Islet of Langerhans (tissue), 1 donor: ENCODE measurements at regions not wholly inside any gene's neighbourhood (a gene's known extent, or its start where the extent isn't known, plus 50 kb on each side); places are given as distances from the start of the nearest gene placed in this dataset.
"Not testable (repeated sequence)": the region's sequence is repeated elsewhere in the genome, so short reads cannot be mapped to it uniquely, and the experiment has no call there.

Experiments
- FAIRE-seq: peaks from one replicate; lab custom pipeline; 2011; peaks lifted over from hg19 to GRCh38; lab: Jason Lieb, UNC

DNA sequence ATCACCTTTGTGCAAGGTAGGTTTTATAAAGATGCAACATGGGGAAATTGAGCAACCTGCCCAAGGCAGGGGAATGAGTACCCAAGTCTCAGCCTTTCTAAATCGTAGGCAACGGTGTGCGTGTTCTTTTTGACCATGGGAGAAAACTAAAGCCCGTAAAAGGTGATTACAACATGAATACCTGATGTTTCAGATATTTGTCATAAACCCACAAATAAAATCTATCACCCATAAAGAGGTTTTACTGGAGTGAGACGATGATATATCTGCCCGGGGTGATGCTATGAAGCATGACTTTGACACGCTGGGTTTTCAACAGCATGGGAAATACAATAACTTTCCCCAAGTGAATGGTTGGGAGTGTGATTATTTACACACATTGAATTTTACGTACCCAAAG, 406.3 kb upstream of the KLF6 start:
- FAIRE-seq: no peak

DNA sequence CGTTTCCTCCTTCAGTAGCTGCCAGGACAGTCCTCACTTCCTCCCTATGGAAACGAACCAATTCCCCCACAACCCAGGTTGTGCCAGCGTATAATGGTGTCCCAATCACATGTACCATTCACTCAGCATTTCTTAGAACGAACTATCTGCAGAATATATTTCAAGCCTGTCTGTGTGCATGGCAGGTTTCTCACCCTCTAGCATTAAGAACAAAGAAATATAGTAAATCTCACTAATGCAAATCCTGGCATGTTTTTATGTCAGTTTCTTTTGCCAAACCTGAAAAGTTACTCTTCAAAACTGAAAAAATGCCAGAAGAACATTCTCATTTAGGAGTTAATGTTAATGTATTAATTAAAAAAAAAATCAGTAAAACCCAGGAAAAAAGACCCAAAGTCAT, 405.9 kb upstream of the KLF6 start:
- no peak for FAIRE-seq

DNA sequence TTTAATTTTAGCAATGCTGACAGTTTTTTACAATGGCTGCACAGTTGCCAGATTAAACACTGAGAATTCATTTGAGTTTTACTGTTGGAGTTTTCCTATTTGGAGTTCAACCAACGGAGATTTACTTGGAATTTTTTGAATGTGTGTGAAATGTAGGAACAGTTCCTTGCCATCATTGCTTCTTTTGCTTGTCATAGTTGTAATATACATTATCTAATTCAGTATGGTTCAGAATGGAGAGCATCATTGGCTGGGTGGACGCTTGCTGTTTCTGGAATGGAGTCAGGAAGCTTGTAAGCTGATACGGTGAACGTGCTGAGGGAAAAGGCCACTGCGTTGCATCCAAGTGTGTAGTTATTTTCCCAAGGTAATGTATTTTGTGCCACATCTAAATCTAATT, 404.3 kb upstream of the KLF6 start:
- FAIRE-seq: no peak

DNA sequence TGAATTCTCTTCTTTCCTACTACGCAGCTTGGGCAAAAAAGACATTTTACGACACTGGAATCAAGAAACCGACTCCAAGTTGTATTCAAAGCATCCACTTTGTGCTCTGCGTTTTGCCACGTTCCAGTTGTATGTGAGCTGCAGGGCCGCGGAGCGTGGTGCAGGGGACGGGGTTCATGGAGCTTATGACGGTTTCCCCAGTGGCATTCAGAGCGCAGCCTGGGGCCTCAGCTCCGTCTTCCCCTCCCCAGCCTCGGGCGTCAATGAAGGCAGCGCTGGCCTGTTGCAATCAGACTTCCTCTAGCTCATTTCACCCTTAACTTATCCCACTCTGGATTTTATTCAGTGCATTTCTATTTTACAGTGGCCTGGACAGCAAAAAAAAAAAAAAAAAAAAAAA, 403.4 kb upstream of the KLF6 start:
- no peak for FAIRE-seq

DNA sequence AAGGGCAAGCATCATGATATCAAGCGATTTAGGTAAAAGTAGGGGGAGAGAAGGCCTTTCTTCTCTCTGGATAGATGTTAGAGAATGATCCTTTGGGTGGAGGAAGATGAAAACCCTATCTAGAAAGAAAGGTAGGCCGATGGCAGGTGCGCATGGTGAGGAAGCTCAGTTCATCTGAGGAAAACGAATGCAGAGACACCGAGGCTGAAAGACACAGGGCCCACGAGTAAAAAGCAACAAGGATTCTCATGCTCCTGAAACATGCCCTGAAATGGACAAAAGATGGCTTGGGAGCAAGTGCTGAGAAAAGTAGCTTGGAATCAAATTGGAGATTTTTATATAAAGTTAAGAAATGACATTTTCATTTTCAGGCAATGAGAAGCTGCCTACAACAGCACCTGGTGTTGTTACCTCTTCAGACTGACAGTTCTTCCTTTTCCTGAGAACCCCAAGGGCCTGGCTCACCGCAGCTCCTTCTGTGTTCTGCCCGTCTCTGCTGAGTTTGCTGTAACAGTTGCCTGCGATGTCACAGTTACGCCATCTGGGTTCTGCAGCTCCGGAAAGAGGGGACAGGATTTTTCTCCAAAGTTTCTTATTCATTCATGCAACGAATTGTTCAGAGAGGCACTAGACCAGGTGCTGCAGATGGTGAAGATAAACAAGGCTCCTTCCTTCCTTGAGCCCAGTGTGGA, 402.0 kb upstream of the KLF6 start:
- FAIRE-seq: no peak

DNA sequence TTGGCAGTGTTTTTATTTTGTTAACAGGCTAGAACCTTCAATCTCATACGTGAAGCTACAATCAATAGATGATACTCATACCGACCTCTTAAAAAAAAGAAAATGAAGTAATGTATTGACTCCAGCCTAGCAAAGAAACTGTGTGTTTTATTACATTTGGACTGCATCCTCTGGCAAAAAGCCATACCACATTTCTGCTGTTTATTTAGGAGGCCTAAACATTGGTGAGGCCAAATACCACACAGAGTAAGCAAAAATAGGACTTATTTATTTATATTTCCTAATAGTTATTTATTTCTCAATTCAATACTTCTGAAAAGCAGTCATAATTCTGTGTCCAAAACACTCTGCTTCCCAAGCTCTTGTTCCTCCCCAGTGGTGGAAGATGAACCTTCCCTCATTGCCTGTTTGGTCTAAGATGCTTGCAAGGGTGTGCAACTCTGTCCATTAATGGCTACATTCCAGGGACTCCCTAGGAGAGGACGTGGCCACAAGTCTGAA, 398.8 kb upstream of the KLF6 start:
- FAIRE-seq: no peak

DNA sequence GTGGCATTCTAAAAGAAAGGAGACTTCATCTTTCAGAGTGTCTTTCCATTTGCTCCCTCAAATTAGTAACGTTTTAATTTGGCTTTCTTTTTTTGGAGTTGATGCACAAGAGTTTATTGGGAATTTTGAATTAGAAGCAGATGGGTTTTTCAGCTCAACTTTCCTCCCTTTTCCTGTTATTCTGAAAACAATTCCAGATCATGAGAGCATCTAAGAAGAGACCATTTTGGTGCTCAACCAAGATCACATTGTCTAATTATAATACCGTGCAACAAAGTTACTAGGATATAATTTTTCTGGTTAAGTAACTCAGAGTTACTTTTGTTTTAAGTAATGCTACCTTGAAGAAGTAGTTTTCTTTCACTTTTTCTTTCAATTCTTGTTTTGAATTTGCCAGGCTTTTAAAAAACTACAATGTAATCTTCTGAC, 396.6 kb upstream of the KLF6 start:
- FAIRE-seq: no peak

DNA sequence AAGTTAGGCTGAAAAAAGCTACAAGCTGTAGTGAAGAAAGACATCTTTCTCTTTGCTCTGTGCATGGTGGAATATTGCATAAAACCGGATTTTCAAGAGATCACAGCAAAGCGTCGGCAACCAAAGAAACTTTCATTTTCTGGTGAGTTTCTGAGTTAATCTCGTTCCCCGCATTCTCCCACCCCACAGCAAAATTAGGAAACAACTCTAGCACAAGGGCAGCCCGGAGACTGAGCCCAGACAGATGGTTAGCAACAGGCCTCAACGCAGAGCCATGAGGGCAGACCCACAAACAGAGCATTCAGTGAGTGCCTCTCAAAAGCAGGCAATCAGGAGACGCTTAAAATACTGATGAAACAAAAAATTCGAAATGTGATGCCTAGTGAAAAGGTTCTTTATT, 396.1 kb upstream of the KLF6 start:
- no peak for FAIRE-seq

DNA sequence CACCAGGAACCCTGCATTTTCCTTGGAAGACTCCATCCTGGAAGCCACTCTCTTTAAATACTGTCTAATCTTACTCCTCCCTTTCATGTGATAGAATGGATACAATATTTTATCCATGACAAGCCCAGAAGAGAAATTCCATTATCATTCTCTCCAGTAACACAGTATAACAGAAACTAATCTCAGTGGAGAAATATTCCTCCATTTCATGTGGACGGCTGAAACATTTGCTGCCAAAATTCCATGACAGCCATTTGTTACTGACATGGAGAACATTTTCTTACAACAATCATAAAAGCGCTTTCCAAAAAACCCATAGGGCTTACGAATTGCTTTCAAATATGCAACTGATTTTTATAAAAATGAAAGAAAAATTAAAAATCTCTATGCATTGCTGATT, 392.8 kb upstream of the KLF6 start:
- no peak for FAIRE-seq

DNA sequence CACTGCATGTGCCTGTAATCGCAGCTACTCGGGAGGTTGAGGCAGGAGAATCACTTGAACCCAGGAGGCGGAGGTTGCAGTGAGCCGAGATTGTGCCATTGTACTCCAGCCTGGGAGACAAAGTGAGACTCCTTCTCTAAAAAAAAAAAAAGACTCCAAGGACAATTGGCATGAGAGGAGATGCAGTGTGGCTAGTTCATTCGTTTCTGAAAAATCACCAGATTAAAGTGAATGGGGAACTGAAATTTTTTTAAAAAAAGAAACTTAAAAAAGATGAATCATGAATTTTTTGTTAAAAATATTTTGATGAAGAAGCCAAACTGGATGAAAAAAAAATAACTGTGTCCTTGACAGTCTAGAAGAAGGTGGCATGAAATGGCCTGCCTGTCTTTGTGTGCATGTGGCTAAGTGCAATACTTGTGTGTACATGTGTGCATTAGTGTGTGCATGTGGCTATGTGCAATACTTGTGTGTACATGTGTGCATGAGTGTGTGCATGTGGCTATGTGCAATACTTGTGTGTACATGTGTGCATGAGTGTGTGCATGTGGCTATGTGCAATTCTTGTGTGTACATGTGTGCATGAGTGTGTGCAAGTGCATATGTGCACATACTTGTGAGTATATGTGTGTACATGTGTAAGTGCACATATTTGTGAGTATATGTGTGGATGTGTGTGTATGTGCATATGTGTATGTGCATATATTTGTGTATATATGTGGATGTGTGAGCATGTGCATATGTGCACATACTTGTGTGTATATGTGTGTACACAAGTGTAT, 391.7 kb upstream of the KLF6 start:
- no peak for FAIRE-seq

DNA sequence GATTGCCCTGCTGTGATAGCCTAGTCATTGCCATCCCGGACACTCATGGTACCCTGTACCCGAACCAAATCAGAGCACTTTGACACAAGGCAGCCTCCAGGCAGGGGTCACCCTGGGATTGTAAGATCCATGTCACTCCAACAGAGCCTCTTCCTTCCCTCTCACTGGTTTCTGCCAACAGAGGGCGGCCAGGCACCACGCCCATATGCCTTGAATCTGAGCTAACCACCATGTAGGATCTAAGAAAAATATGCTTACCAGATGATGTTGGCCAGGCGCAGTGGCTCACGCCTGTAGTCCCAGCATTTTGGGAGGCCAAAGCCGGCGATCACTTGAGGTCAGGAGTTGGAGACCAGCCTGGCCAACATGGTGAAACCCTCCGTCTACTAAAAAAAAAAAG, 389.2 kb upstream of the KLF6 start:
- no peak for FAIRE-seq

DNA sequence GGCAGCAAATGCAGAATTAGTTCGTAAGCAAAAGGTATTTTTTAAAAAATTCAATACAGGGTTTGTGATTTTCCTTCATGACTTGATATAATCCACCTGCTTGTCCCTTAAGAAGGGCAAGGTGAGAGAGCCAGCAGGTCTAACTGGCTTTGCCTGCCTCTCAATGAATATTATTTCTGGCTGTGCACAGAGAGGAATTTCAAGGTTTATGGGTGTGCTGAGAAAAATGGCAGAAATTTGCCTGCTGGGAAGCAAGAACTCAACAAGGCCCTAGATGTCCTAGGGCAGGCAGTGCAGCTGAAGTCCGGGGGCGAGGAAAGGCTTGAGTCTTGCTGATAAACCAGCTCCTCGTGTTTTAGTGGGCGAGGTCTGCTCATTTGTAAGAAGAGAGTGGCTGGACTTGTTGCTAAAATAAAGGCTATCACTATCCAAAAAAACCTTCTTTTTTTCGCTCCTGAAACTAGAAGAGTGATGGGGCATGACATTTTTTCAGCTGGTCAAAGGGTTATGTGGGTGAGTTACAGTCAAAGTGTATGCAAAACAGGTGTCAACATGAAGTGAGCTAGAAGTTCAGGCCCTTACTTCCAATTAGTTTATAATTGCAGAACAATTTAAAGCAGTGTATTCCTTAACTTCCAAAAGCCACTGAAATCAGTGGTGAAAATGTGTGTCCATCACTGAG, 385.8 kb upstream of the KLF6 start:
- FAIRE-seq: no peak

DNA sequence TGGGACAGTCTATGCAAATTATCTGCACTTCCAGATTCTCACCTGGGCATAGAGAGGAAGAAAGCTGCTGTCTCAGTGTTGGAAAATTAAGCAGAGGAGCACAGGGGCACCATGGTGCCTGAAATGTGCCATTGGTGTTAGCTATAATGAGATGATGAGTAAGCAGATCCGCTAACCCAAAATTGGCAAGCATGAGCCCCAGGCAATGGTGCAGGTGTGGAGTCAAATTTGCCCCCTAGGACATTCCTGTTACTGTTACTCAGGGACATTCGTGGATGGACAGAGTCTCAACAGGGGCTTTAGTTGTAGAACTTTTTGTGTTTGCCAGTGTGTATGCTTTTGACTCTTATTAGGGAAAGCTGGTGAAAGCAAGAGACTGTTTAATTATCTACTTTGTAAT, 385.2 kb upstream of the KLF6 start:
- FAIRE-seq: no peak

DNA sequence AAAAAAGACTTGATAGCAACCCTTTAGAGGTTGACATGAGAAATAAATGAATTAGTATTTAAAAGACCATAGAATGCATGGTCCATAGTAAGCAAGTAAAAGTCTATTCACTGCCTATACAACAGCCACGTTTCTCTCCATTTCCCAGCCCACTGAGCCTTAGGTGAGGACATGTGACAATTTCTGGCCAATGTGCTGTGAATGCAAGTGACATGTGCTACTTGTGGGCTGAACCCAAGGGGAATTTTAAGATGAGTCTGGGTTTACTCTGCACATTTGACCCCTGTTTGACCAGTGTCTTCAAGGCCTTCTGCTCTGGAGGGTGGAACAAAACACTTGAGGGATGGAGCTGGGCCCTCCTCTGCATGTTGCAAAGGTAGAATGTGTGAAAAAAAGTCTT, 384.4 kb upstream of the KLF6 start:
- FAIRE-seq: no peak

DNA sequence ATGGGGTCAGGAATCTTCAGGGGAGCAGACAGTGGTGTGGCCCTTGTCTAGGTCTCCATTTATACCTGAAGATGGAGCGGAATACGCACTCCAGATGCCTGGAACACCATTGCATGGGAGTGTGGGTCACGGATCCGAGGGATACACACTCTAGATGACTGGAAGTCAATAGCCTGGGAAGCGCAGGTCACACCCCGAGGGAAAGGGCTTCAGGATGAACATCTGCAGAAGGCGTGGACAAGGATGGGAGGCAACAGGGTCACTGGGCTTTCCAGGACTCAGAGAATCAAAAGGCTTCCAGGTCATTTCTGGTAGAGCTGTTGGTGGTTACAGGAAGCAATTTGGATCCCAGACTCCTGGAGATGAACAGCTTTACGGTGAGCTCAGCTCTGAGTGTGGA, 382.2 kb upstream of the KLF6 start:
- no peak for FAIRE-seq

DNA sequence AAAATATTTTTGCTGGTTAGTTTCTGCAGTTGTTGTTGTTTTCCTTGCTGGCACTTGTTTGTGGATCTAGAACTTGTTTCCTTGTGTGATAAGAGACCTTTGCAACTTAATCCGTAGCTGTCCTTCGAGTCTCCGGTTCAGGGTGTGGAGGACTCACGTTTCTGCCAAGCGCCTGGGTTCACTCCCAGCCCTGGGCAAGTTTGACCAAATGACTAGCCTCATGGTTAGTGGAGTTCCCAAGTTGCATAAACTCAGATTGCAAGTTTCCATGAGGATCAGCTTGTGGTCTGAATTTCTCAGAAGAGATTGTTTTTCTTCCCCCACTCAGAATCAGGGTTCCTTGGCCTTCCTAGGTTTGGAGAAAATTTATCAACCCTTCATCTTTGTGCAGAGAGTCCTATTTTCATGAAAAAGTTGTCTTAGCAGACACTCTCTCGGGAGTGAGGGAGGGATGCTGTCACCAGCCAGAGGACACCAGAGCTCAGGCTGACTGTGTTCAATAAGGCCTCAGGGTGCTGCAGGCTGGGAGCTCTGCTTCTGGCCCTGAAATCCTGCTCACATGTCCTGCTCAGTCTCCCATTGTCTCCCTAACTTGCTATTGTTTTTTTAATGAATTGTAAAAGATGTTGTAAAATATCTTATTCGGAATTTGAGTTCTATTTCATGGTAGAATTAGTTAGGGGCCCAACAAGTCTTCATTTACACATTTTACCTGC, 377.7 kb upstream of the KLF6 start:
- no peak for FAIRE-seq

DNA sequence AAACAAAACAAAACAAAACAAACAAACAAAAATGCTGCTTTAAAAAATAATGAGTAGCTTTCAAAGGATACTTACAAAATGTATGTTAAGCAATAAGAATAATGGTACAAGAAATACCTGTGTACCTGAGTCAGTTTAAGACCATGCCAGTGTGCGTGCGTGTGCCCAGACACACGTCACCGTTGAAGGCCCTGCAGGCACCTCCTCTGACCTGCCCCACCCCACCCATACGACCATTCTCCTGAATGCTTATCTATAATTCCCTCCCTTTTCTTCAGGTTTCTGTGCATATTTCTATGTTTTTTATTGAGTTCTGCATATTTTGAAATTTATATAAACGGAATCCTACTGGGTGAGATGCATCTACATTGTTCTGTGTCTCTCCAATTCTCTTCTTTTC, 374.2 kb upstream of the KLF6 start:
- FAIRE-seq: no peak

DNA sequence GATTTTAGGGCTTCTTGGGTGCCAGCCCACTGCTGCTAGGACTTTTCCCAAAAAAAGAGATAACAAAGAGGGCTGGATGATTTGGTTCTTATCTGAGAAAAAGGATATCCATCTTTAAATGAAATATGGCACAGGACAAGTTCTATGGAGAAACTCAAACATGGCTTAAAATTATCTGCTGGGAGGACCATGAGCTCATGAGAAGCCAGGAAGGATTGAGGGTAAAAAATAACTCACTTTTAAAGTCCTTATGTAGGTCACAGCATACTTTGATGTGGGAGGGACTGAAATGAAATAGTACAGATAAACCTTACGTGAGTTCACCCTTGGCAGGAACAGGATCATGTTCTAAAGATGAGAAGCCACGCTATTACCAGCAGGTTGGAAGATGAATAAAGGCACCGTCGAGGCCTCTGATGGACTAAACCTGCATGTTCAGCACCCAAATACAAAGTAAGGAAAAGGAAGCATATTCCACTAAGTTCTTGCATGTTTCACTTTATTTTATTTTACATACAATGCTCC, 369.2 kb upstream of the KLF6 start:
- FAIRE-seq: no peak

DNA sequence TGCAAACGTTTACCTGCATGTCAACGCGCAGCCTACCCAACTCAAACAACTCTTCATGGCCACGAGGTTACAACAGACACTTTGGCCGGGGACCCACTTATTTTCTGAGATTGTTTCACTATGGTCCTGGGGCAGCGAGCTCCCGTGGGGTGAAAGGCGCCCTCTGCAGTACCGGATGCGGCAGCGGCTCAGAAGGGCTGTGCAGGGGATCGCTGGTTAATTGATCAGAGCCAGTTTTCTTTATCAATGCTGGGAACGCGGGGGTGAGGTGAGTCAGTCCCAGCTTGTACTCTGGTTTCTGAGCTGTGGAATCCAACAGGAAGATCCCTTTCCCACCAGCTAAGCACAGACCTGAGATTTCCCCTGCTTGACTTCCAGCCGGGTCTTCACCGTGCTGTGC, 366.5 kb upstream of the KLF6 start:
- FAIRE-seq: no peak

DNA sequence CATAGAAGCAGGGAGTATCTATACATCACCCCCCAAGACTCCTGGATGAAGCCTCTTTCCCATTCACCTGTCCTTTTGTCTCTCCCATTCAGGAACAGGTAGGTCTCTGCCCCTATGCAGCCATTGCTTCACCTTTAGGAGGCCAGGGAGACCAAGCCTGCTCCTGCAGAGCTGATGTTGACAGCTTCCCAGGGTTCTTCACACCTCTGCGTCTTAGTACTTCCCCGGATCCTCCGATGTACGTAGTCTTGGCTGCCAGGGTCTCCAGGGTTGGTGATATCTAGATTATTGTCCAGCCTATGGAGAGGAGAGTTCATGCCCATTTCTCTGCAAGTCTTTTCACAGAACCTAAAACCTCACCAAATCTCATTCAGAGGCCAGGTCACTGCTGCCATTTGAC, 365.7 kb upstream of the KLF6 start:
- no peak for FAIRE-seq

DNA sequence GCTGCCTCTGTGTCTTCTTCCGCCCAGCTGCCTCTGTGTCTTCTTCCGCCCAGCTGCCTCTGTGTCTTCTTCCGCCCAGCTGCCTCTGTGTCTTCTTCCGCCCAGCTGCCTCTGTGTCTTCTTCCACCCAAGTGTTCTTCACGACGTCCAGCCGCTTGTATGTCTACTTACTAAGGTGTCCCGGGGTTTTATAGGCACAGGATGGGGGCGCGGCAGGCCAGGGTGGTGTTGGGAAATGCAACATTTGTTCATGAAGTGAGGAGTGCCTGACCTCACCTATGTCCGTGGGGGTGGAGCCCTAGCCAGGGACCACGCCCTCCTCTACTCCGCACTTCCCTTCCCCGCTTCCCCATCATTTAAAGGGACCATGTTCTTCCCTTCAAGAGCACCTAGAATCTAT, 364.5 kb upstream of the KLF6 start:
- FAIRE-seq: not testable (repeated sequence)

DNA sequence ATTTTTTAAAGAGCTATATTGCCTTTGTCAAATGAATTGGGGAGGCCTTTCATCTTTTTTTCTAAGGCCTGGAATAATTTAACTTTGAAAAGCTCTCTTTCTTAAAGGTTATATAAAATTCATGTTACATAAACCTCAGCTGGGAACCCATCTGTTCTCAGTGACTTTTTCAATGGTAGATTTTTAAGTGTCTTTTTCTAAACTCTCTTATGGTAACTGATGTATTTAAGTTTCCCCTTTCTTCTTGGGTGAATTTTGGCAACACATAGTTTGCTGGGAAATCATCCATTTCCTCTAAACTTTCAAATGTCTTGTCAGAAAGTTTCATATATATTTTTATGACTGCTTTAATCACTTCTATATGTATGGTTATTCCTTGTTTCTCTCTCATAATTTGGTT, 362.2 kb upstream of the KLF6 start:
- FAIRE-seq: no peak

DNA sequence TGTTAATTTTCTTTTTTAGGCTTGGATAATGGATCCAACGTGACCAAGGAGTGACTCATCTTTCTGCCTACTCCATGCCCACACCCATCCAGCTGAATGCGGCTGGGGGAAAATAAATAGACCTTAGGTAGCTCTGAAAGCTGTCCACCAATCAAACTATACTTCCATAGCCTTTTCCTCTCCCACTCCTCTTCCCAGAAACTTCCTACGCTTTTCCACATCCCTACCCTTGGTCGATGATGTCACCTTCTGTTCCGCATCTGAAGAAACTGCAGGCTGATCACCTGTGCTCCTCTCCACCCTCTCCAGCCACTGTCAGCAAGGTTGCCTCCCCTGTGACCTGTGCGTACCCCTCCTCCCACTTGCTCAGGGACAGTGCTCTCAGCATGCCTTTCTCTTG, 359.8 kb upstream of the KLF6 start:
- FAIRE-seq: no peak
